Testis (tissue), 2 donors: ENCODE measurements at regions not wholly inside any gene's neighbourhood (a gene's known extent, or its start where the extent isn't known, plus 50 kb on each side); places are given as distances from the start of the nearest gene placed in this dataset.

Experiments
- CTCF ChIP-seq, 3 experiments: fragments of 450-650 bp in 2 of 3; fragments of 200-600 bp in 1 of 3; sonication (generic) in 1 of 3; IDR thresholded peaks; one replicate each; pipeline ENCODE4 v1.5.1; 2016 to 2019; ENCODE audit warnings: antibody characterized with exemption in 3 of 3, mild to moderate bottlenecking in 2 of 3, moderate library complexity in 1 of 3
- POLR2A ChIP-seq: fragments of 450-650 bp; IDR thresholded peaks from one replicate; pipeline ENCODE4 v1.6.1; 2017; ENCODE audit warnings: antibody characterized with exemption, mild to moderate bottlenecking, moderate library complexity

GRCh38 chr1:198408716-198409115 lies 131.8 kb downstream of the ATP6V1G3 start:
- TF ChIP-seq CTCF (IDR thresholded peaks at IDR 0.05), result no peak
- TF ChIP-seq POLR2A, result no peak
